ENCODE measurements at regions not wholly inside any gene's neighbourhood (a gene's known extent, or its start where the extent isn't known, plus 50 kb on each side); places are given as distances from the start of the nearest gene placed in this dataset.

DNA sequence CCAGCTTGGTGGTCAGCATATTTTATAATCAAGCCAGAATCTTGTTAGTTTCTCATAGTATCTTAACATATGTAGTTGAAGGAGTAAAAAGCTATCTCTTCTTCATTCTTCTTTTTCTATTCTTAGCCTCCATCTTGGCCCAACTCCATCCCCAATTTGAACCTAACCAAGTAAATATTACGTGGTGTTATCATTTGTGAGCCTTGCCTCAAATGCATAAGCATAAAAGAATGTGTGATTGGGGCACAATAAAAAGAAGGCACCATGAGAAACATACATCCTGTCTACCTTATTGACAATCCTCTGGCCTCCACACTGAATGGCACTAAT is 181.4 kb upstream of the BMP4 start:
- Histone ChIP-seq H3K79me2 (ENCODE audit: control insufficient read depth in 1 of 2, insufficient read depth in 2 of 2, low read length in 2 of 2) (no peaks in the 10 kb centered on the region), H3K4me2 (ENCODE audit: insufficient read depth in 1 of 2, low read depth in 2 of 2, low read length in 2 of 2) (no peak overlapping the region), H3K4me1 (replicated peaks in 1 of 4; ENCODE audit: control insufficient read depth in 3 of 4, insufficient read depth in 4 of 4, low read length in 3 of 4) (no peaks in the 10 kb centered on the region), H2BK15ac (ENCODE audit: low read length) (no peak overlapping the region), H3K18ac (ENCODE audit: extremely low read depth, low read length) (no peak overlapping the region), H3K9ac (replicated peaks in 1 of 4; ENCODE audit: extremely low read depth in 1 of 4, low read depth in 3 of 4, low read length in 3 of 4) (no peak overlapping the region), H2BK20ac (ENCODE audit: low read length) (no peak overlapping the region), H3K36me3 (ENCODE audit: control insufficient read depth in 2 of 4, insufficient read depth in 4 of 4, low read length in 3 of 4) (no peaks in the 10 kb centered on the region), H3K23ac (ENCODE audit: insufficient read length) (no peak overlapping the region), H3K56ac (replicated peaks; ENCODE audit: insufficient read length, low read depth, low read length) (no peak overlapping the region), H4K5ac (ENCODE audit: insufficient read length, low read depth, low read length) (no peak overlapping the region), H2BK12ac (ENCODE audit: low read depth, low read length) (no peak overlapping the region), H3K4ac (replicated peaks; ENCODE audit: insufficient read length, low read depth, low read length) (no peak overlapping the region), H3K4me3 (ENCODE audit: extremely low read depth in 1 of 4, insufficient read depth in 2 of 4, low read depth in 3 of 4, low read length in 4 of 4) (no peak overlapping the region), H4K8ac (ENCODE audit: extremely low read depth, insufficient read depth, low read length) (no peak overlapping the region), H4K20me1 (replicated peaks in 1 of 2; ENCODE audit: control insufficient read depth in 1 of 2, insufficient read depth in 2 of 2, low read length in 2 of 2) (no peaks in the 10 kb centered on the region), H3K23me2 (ENCODE audit: low read depth, low read length) (no peaks in the 10 kb centered on the region), H2AK5ac (ENCODE audit: low read depth, low read length) (no peak overlapping the region), H2AFZ (ENCODE audit: low read length) (no peak overlapping the region), H3K27me3 (replicated peaks in 1 of 4; ENCODE audit: control insufficient read depth in 3 of 4, extremely low read depth in 1 of 4, insufficient read depth in 3 of 4, low read length in 3 of 4) (no peaks in the 10 kb centered on the region), H3K27ac (ENCODE audit: low read depth, low read length) (no peak overlapping the region), H4K91ac (replicated peaks; ENCODE audit: insufficient read length, low read length) (no peak overlapping the region), H2BK5ac (ENCODE audit: low read depth, low read length) (no peak overlapping the region), H2BK120ac (replicated peaks; ENCODE audit: low read depth, low read length) (no peak overlapping the region), H3K14ac (ENCODE audit: insufficient read length) (no peak overlapping the region), H3K9me3 (ENCODE audit: insufficient read depth in 2 of 2, low read depth in 1 of 2, low read length in 1 of 2) (no peaks in the 10 kb centered on the region), H3K79me1 (ENCODE audit: low read depth, low read length) (no peaks in the 10 kb centered on the region)
- no peak for FAIRE-seq
- WGBS, 2 experiments (ENCODE audit: extremely low coverage in 1 of 2, insufficient coverage in 1 of 2, insufficient read length in 1 of 2, insufficient replicate concordance in 2 of 2, low coverage in 1 of 2, low lambda C conversion rate in 2 of 2, missing lambda C conversion rate in 1 of 2) = 89% methylated on average over 1 of the region's 1 CpG; no CpG with 5 or more reads in 1 of the 2 experiments
- ChIA-PET POLR2A (ENCODE audit: partially characterized antibody) (no interaction called here), CTCF (ENCODE audit: partially characterized antibody) (no interaction called here)
- DNase-seq (ENCODE audit: low read depth in 1 of 2, low spot score in 2 of 2) = no peak
- TF ChIP-seq RAD21 (IDR thresholded peaks at IDR 0.05 in 1 of 2, conservative IDR thresholded peaks at IDR 0.05 in 1 of 2; ENCODE audit: low read depth in 2 of 2, low read length in 2 of 2) (no peak), PHF8 (conservative IDR thresholded peaks at IDR 0.05; ENCODE audit: low read depth, low read length) (no peak)
